ENCODE measurements at regions not wholly inside any gene's neighbourhood (a gene's known extent, or its start where the extent isn't known, plus 50 kb on each side); places are given as distances from the start of the nearest gene placed in this dataset.
"Not testable (repeated sequence)": the region's sequence is repeated elsewhere in the genome, so short reads cannot be mapped to it uniquely, and the experiment has no call there.

DNA sequence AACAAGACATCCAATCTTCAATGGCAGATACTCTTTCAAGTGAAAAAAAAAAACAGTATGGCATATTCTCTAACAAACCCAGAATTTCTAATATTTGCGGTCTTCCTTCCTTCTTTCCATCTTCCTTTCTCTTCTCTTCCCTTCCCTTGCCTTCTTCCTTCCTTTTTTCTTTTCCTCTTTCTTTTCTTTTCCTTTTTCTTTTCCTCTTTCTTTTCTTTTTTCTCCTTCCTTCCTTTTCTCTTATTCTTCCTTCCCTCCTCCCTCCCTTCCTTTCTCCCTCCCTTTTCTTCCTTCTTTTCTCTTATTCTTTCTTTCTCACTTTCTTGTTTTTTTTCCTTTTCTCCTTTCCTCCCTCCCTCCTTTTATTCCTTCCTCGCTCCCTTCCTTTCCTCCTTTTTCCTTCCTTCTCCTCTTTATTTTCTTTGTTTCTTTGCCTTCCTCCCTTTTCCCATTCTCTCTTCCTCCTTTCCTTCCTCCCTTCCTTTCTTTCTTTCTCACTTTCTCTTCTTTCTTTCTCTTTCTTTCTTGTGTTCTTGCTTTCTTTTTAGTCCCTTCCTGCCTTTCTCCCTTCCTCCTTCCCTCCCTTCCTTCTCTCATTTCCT lies 209.0 kb downstream of the ZNF92 start:
- intact Hi-C loops (cut with DNase I); H3K36me3 ChIP-seq; H3K4me1 ChIP-seq; H3K27me3 ChIP-seq (ENCODE audit: low read depth); H3K9me3 ChIP-seq; H3K27ac ChIP-seq; DNase-seq; ATAC-seq; H3K4me3 ChIP-seq: not testable (repeated sequence)

DNA sequence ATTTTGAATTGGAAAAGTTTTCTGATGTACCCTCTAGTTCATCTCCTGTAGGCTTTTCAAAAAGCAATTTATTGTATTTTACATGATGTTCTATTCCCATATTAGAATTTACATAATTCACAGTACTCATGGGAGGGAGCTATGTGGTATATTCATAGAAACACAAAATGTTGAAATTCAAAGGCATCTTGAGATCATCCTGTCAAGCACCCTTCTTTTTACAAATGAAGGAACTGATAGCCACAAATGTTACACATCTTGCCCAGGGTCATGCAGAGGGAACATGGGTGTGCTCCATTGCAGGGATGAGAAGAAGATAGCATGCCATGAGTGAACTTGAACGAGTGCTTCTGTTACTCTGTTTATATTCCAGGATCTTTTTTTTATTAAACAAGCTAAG lies 228.8 kb downstream of the ZNF92 start:
- DNase-seq; intact Hi-C loops (cut with DNase I); ATAC-seq; H3K36me3 ChIP-seq; H3K27ac ChIP-seq; H3K27me3 ChIP-seq (ENCODE audit: low read depth); H3K4me3 ChIP-seq; H3K4me1 ChIP-seq; H3K9me3 ChIP-seq: not testable (repeated sequence)

GRCh38 chr7:65609131-65609530 lies 235.5 kb downstream of the ZNF92 start:
- Histone ChIP-seq H3K9me3 (no peaks in the 10 kb centered on the region), H3K4me1 (no peaks in the 10 kb centered on the region), H3K36me3 (no peaks in the 10 kb centered on the region), H3K27ac (no peak overlapping the region), H3K27me3 (ENCODE audit: low read depth) (no peaks in the 10 kb centered on the region), H3K4me3 (no peak overlapping the region)
- no peak for DNase-seq
- intact Hi-C loops (cut with DNase I) = no loop called here
- TF ChIP-seq CTCF (IDR thresholded peaks at IDR 0.05) = no peak
- ATAC-seq = no peak

- H3K9me3 ChIP-seq; intact Hi-C loops (cut with DNase I); H3K36me3 ChIP-seq; ATAC-seq; H3K4me1 ChIP-seq; H3K27me3 ChIP-seq (ENCODE audit: low read depth); H3K4me3 ChIP-seq; H3K27ac ChIP-seq; DNase-seq: not testable (repeated sequence)
These were observed 240.1 kb downstream of the ZNF92 start for GRCh38 chr7:65613644-65614289.

DNA sequence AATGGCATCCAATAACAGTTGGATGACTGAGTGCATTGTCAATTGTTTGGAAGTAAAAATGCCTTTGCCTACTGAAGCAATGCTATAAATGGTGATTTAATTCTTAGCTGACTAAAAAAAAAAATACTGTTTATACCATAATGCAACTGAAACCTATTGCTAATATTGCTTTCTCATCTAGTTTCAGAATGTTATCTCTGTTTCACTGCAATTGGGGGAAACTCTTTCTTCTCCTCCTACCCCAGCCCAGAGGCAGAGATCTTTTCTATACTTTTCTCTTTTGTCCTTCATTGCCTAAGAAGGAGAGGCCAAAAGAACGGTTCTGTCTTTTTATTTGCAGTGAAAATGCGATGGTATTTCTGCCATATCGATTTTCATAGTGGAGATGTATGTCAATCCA lies 242.5 kb downstream of the ZNF92 start:
- DNase-seq; intact Hi-C loops (cut with DNase I); ATAC-seq; H3K4me3 ChIP-seq; H3K27ac ChIP-seq; H3K4me1 ChIP-seq; H3K36me3 ChIP-seq; H3K9me3 ChIP-seq: not testable (repeated sequence)
- peaks cover 17% of the 10 kb centered on the region for H3K27me3 ChIP-seq (ENCODE audit: low read depth)

- peaks cover 17% of the 10 kb centered on the region for H3K27me3 ChIP-seq (ENCODE audit: low read depth)
- H3K36me3 ChIP-seq; intact Hi-C loops (cut with DNase I); H3K4me1 ChIP-seq; DNase-seq; H3K27ac ChIP-seq; ATAC-seq; H3K9me3 ChIP-seq; H3K4me3 ChIP-seq: not testable (repeated sequence)
These were observed 246.6 kb downstream of the ZNF92 start for GRCh38 chr7:65620216-65620615.

GRCh38 chr7:65621580-65622201 lies 248.0 kb downstream of the ZNF92 start:
- H3K4me1 ChIP-seq; H3K36me3 ChIP-seq; H3K27ac ChIP-seq; intact Hi-C loops (cut with DNase I); H3K4me3 ChIP-seq; H3K9me3 ChIP-seq: not testable (repeated sequence)
- ATAC-seq (peak; percentile 32 to 43), DNase-seq (peak; percentile 54)
- H3K27me3 ChIP-seq (ENCODE audit: low read depth) = peaks cover 17% of the 10 kb centered on the region
- TF ChIP-seq CTCF (IDR thresholded peaks at IDR 0.05) = peak; percentile 56

- H3K27ac ChIP-seq; H3K4me3 ChIP-seq; H3K27me3 ChIP-seq (ENCODE audit: low read depth); H3K4me1 ChIP-seq; ATAC-seq; H3K9me3 ChIP-seq; intact Hi-C loops (cut with DNase I); DNase-seq; H3K36me3 ChIP-seq: not testable (repeated sequence)
These were observed 241.6 kb upstream of the VKORC1L1 start for GRCh38 chr7:65631236-65631635.

DNA sequence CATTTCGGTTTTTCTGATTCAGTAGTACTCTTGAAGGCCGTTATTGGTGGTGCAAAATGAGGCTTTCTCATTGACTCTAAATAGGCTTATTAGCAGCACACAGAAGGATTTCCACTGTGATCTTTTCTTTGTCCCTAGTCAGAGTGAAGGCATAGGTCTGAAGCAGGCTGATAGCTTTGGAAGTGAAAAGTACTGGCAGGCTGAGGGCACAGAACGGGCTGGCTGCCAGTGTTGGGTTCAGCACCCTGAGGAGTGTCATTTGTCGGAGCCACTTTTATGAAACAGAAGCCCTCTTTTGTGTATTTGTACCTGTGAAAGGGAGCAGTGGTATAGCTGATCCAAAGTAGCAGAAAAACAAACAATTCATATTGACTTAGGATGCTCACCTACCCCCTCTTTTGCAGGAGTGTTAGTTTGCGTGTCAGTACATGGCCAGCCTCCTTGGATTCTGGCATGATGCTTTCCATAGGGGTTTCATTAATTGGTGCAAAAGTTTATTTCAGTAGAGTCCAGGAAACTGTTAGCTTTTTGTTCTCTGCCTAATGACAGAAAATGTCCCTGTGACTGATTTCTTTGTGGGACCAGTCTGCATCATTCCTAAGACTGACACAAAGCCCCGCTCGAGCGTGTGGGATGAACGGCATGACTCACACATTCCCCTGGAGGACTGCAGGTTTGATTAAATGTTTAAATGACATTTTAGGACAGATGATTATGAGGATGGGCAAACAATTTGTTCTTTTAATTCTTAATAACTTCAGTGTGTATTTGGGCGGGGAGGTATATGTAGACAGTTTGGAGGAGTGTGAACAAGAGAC lies 239.1 kb upstream of the VKORC1L1 start:
- H3K4me3 ChIP-seq; intact Hi-C loops (cut with DNase I); H3K27me3 ChIP-seq (ENCODE audit: low read depth); H3K9me3 ChIP-seq; H3K36me3 ChIP-seq; DNase-seq; ATAC-seq; H3K4me1 ChIP-seq; H3K27ac ChIP-seq: not testable (repeated sequence)

DNA sequence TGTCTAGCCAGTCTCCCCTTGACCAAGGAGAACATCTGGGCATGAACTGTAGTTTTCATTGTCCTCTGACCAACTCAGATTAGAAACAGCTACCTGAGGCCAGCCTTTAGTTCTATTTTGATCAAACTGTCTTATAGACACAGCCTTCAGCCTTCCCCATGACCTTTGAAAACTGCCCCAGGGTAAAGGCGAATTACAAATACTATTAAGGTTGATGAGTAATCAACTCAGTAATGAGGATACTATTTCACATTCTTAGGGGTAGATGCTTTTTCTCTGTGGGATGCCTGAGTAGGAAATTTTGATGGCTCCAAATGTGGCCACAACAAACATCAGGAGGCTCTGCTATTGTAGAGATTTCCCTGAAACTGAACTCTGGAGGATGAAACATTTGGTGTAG lies 234.0 kb upstream of the VKORC1L1 start:
- H3K4me3 ChIP-seq; ATAC-seq; H3K27me3 ChIP-seq (ENCODE audit: low read depth); H3K4me1 ChIP-seq; H3K27ac ChIP-seq; H3K36me3 ChIP-seq; H3K9me3 ChIP-seq; DNase-seq; intact Hi-C loops (cut with DNase I): not testable (repeated sequence)

DNA sequence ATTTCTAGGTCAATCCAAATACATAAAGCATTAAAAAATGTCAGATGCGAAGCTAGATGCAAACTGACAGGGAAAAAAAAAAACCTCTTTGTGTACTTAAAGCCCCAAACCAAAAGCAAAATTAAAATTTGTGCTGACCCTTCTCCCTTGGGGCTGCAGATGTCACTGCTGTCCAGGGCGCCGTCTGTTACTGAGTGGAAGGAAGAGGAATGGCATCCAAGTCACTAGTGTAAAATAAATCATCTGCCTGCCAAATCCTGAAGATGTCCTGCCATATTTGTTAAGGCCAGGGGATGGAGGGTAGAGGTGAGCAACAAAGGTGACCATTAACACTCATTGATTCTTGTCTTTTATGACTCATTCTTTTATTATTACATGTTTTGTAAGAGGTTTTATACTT lies 233.2 kb upstream of the VKORC1L1 start:
- H3K4me3 ChIP-seq; ATAC-seq; DNase-seq; intact Hi-C loops (cut with DNase I); H3K9me3 ChIP-seq; H3K27me3 ChIP-seq (ENCODE audit: low read depth); H3K4me1 ChIP-seq; H3K27ac ChIP-seq; H3K36me3 ChIP-seq: not testable (repeated sequence)

Data from lower lobe of right lung (tissue), 2 donors.